D721Med (cell line): ENCODE measurements at regions not wholly inside any gene's neighbourhood (a gene's known extent, or its start where the extent isn't known, plus 50 kb on each side); places are given as distances from the start of the nearest gene placed in this dataset.

Experiments used
- DNase-seq: peaks from one replicate; pipeline ENCODE4 v3.0.0; 2011; ENCODE audit warnings: low spot score; ENCODE audit not compliant: insufficient read length
- FAIRE-seq: peaks from 2 replicates; lab custom pipeline; 2011; peaks lifted over from hg19 to GRCh38; lab: Jason Lieb, UNC
- CTCF ChIP-seq: IDR thresholded peaks from 2 replicates; pipeline ENCODE4 v1.5.1; 2012; ENCODE audit warnings: mild to moderate bottlenecking, control low read depth; ENCODE audit not compliant: insufficient read depth; ENCODE audit errors: missing control alignments

- no peak for TF ChIP-seq CTCF
- FAIRE-seq (no peak), DNase-seq (no peak)
Observed at GRCh38 chr11:96761451-96761850, 371.6 kb downstream of the JRKL start.

GRCh38 chr11:96763244-96763643 is 373.4 kb downstream of the JRKL start:
- no peak for TF ChIP-seq CTCF
- no peak for FAIRE-seq
- DNase-seq = no peak

- DNase-seq = no peak
- FAIRE-seq = no peak
- no peak for TF ChIP-seq CTCF
Observed at GRCh38 chr11:96778272-96778671, 388.5 kb downstream of the JRKL start.

GRCh38 chr11:96779030-96779429 is 389.2 kb downstream of the JRKL start:
- no peak for FAIRE-seq
- no peak for TF ChIP-seq CTCF

GRCh38 chr11:96781082-96781481 is 391.3 kb downstream of the JRKL start:
- no peak for TF ChIP-seq CTCF
- no peak for FAIRE-seq
- DNase-seq = no peak

More at GRCh38 chr11:96779030-96779429, 389.2 kb downstream of the JRKL start:
- no peak for DNase-seq

- FAIRE-seq = no peak
- DNase-seq = no peak
- no peak for TF ChIP-seq CTCF
Observed at GRCh38 chr11:96782632-96783031, 392.8 kb downstream of the JRKL start.

- TF ChIP-seq CTCF = no peak
- DNase-seq (no peak), FAIRE-seq (no peak)
Observed at GRCh38 chr11:96783311-96783710, 393.5 kb downstream of the JRKL start.
